ENCODE measurements at regions not wholly inside any gene's neighbourhood (a gene's known extent, or its start where the extent isn't known, plus 50 kb on each side); places are given as distances from the start of the nearest gene placed in this dataset.

- no peaks in the 10 kb centered on the region for H3K9me3 Mint-ChIP-seq
- TF ChIP-seq, protein P1, sequence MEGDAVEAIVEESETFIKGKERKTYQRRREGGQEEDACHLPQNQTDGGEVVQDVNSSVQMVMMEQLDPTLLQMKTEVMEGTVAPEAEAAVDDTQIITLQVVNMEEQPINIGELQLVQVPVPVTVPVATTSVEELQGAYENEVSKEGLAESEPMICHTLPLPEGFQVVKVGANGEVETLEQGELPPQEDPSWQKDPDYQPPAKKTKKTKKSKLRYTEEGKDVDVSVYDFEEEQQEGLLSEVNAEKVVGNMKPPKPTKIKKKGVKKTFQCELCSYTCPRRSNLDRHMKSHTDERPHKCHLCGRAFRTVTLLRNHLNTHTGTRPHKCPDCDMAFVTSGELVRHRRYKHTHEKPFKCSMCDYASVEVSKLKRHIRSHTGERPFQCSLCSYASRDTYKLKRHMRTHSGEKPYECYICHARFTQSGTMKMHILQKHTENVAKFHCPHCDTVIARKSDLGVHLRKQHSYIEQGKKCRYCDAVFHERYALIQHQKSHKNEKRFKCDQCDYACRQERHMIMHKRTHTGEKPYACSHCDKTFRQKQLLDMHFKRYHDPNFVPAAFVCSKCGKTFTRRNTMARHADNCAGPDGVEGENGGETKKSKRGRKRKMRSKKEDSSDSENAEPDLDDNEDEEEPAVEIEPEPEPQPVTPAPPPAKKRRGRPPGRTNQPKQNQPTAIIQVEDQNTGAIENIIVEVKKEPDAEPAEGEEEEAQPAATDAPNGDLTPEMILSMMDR (conservative IDR thresholded peaks at IDR 0.05) = no peak
- H3K4me1 Mint-ChIP-seq = peaks cover 12% of the 10 kb centered on the region
- DNase-seq (ENCODE audit: low read depth, low spot score) = no peak
- no peak overlapping the region for H3K4me3 Mint-ChIP-seq
- H3K27ac Mint-ChIP-seq (ENCODE audit: unreplicated experiment) = no peak overlapping the region
- peaks cover 8% of the 10 kb centered on the region for H3K27me3 Mint-ChIP-seq (ENCODE audit: low read depth)
- H3K36me3 Mint-ChIP-seq (ENCODE audit: low read depth) = no peaks in the 10 kb centered on the region
Observed at GRCh38 chr10:104578671-104579070, 62.4 kb upstream of the SORCS3 start.

DNA sequence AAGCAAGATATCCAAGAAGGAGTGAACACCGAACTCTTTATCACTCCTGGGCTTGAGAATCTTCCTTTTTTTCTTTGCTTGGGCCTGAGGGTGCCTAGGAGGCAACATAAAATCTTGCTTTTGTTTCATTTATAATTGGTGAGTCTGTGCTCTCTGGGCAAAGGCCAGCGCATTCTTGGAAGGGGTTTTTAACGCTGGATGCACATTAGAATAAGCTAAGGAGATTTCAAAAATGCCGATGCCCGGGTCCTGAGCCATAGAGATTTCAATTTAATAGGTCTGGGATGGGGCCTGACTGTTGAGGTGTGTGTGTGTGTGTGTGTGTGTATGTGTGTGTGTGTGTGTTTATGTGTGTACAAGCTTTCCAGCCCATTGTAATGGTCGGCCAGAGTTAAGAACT, 62.0 kb upstream of the SORCS3 start:
- no peak overlapping the region for H3K4me3 Mint-ChIP-seq
- no peaks in the 10 kb centered on the region for H3K9me3 Mint-ChIP-seq
- no peaks in the 10 kb centered on the region for H3K36me3 Mint-ChIP-seq (ENCODE audit: low read depth)
- H3K27ac Mint-ChIP-seq (ENCODE audit: unreplicated experiment) = no peak overlapping the region
- TF ChIP-seq, protein P1 (conservative IDR thresholded peaks at IDR 0.05) = no peak
- no peak for DNase-seq (ENCODE audit: low read depth, low spot score)
- H3K27me3 Mint-ChIP-seq (ENCODE audit: low read depth) = peaks cover 8% of the 10 kb centered on the region
- peaks cover 12% of the 10 kb centered on the region for H3K4me1 Mint-ChIP-seq

DNA sequence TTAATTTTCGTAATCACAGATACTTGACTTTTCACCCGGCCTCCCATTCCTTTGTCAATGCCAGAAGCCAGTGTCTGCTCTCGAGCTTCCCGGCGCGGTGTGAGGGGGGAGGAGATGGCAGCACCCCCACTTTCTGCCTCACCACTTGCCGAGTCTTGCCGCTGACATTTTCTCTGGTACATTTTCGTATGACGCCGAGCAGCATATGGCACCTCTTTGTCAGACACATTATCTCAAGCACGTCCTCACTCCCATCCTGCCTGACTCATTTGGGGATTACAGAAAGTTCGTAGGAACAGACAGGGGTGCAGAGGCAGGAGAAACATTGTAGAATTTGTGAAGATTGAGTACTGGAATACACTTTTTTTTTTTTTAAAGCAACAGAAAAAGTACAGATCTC, 60.8 kb upstream of the SORCS3 start:
- Mint-ChIP-seq H3K36me3 (ENCODE audit: low read depth) (no peaks in the 10 kb centered on the region), H3K27ac (ENCODE audit: unreplicated experiment) (no peak overlapping the region), H3K27me3 (ENCODE audit: low read depth) (peaks cover 8% of the 10 kb centered on the region), H3K4me3 (no peak overlapping the region), H3K9me3 (no peaks in the 10 kb centered on the region), H3K4me1 (peaks cover 12% of the 10 kb centered on the region)
- TF ChIP-seq, protein P1 (conservative IDR thresholded peaks at IDR 0.05) = no peak
- DNase-seq (ENCODE audit: low read depth, low spot score) = no peak

DNA sequence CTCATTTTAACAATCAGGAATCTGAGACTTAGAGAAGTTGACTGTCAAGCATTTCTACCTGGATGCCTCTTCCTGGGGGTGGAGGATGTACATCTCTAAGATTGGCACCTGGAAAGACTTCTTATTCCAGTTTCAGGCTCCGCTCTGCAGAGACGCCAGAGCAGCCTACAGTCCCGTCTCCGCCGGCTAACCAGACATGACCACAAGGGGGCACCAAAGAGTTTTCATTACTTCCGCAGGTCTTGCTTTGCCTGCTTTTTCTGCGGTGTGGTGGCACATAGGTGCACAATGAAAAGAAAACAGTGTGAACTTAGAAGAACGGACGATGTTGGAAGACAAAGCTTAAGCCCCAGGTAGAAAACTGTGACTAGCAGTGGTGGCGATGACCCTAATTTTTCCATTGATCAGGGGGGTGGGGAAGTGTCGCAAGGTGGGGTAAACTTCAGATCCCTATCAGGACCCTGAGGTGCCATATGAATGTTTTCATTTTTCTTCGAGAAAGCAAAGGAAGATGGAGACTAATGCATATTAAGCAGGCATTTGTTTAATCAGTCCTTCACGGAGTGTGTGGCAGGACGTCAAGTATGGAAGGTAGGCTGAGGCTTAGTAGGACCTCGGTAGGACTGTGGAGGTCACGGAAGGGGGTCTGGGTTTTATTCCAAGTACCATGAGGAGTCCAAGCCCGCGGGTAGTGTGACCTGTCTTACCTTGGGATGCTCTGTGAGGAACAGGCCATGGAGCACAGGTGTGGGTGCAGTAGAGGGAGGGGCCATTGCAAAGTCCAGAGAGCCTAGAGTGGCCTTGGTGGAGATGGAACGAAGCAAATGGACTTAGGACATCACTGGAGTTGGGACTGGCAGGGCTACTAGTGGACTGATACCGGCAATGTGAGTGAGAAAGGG, 60.1 kb upstream of the SORCS3 start:
- Mint-ChIP-seq H3K27me3 (ENCODE audit: low read depth) (peaks cover 8% of the 10 kb centered on the region), H3K27ac (ENCODE audit: unreplicated experiment) (no peak overlapping the region), H3K36me3 (ENCODE audit: low read depth) (no peaks in the 10 kb centered on the region), H3K4me1 (peaks cover 12% of the 10 kb centered on the region), H3K4me3 (no peak overlapping the region), H3K9me3 (no peaks in the 10 kb centered on the region)
- peak; percentile 87 for DNase-seq (ENCODE audit: low read depth, low spot score)
- TF ChIP-seq, protein P1 (conservative IDR thresholded peaks at IDR 0.05) = peak; percentile 93

- TF ChIP-seq, protein P1 (conservative IDR thresholded peaks at IDR 0.05) = no peak
- DNase-seq (ENCODE audit: low read depth, low spot score) = no peak
- Mint-ChIP-seq H3K9me3 (no peaks in the 10 kb centered on the region), H3K36me3 (ENCODE audit: low read depth) (no peaks in the 10 kb centered on the region), H3K4me1 (peaks cover 12% of the 10 kb centered on the region), H3K27ac (ENCODE audit: unreplicated experiment) (no peak overlapping the region), H3K27me3 (ENCODE audit: low read depth) (peaks cover 8% of the 10 kb centered on the region), H3K4me3 (no peak overlapping the region)
Observed at GRCh38 chr10:104581884-104582601, 59.0 kb upstream of the SORCS3 start.
